GM12878 (cell line): ENCODE measurements at regions not wholly inside any gene's neighbourhood (a gene's known extent, or its start where the extent isn't known, plus 50 kb on each side); places are given as distances from the start of the nearest gene placed in this dataset.

Experiments used
- CTCF ChIP-seq, 3 experiments: IDR thresholded peaks in 2 of 3; conservative IDR thresholded peaks in 1 of 3; 2 replicates each; pipeline ENCODE4 v1.5.1; 2011; ENCODE audit warnings: low read depth in 3 of 3, low read length in 3 of 3, mild to moderate bottlenecking in 3 of 3, control low read depth in 2 of 3, moderate library complexity in 2 of 3, inconsistent platforms in 1 of 3, mixed read lengths in 1 of 3; ENCODE audit not compliant: control insufficient read depth in 2 of 3, insufficient read depth in 1 of 3; ENCODE audit errors: extremely low read depth in 1 of 3
- MAX ChIP-seq: IDR thresholded peaks from 2 replicates; pipeline ENCODE4 v1.6.1; 2012; ENCODE audit warnings: low read depth, low read length, improper control_type of control experiment
- POLR2A ChIP-seq: IDR thresholded peaks from 2 replicates; pipeline ENCODE4 v1.6.1; 2011; ENCODE audit warnings: low read depth, mild to moderate bottlenecking, low read length

- TF ChIP-seq CTCF (IDR thresholded peaks at IDR 0.05 in 2 of 3, conservative IDR thresholded peaks at IDR 0.05 in 1 of 3; ENCODE audit: control insufficient read depth in 2 of 3, extremely low read depth in 1 of 3, insufficient read depth in 1 of 3, low read depth in 3 of 3, low read length in 3 of 3) (no peak), MAX (no peak), POLR2A (no peak)
Observed at GRCh38 chr13:111506125-111506524, 185.7 kb downstream of the TEX29 start.
